ENCODE measurements at regions not wholly inside any gene's neighbourhood (a gene's known extent, or its start where the extent isn't known, plus 50 kb on each side); places are given as distances from the start of the nearest gene placed in this dataset.

GRCh38 chr2:147125145-147125544, 719.7 kb upstream of the ACVR2A start:
- DNase-seq (ENCODE audit: low read depth): no peak

DNA sequence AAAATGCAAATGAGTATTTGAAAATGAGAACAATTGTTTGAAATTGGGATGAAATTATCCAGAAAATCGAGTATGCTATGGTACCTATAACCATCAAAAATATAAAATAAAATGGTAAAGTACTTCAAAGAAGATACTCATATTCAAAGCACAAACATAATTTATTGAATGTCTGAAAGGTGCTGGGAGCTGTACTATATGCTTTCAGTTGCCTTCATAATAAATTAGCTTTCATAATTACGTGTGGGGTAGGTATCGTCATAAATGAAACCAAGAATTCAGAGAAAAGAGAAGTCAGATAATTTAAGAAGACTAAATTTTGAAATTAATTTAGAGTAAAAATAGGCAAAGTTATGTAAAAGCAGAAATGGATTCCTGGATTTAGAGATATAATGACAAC, 721.9 kb upstream of the ACVR2A start:
- no peak for DNase-seq (ENCODE audit: low read depth)

- DNase-seq (ENCODE audit: low read depth): no peak
Measured at GRCh38 chr2:147110962-147111361, 733.9 kb upstream of the ACVR2A start.

- no peak for DNase-seq (ENCODE audit: low read depth)
Measured at GRCh38 chr2:147110317-147110716, 734.5 kb upstream of the ACVR2A start.

- no peak for DNase-seq (ENCODE audit: low read depth)
Measured at GRCh38 chr2:147109291-147109690, 735.5 kb upstream of the ACVR2A start.

DNA sequence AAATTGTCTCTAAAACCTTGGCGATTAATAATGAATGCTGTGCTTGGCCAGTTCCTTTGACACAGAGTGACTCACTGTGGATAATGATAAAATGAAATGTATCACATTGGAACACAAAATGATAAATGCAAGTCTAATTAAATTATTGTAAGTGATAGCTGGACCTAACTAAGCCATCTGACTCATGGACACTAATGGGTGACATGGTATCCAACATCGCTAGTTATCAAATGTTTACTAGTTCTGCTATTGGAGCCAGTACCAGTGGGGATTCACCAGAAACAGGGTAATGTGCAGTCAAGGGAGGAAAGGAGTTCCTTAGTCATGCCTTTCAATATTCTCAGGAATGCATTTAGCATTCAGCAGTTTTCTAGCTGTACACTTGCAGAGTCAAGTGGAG, 736.3 kb upstream of the ACVR2A start:
- DNase-seq (ENCODE audit: low read depth): no peak

- no peak for DNase-seq (ENCODE audit: low read depth)
Measured at GRCh38 chr2:147101941-147102790, 742.7 kb upstream of the ACVR2A start.

- no peak for DNase-seq (ENCODE audit: low read depth)
Measured at GRCh38 chr2:147100406-147101035, 744.3 kb upstream of the ACVR2A start.

DNA sequence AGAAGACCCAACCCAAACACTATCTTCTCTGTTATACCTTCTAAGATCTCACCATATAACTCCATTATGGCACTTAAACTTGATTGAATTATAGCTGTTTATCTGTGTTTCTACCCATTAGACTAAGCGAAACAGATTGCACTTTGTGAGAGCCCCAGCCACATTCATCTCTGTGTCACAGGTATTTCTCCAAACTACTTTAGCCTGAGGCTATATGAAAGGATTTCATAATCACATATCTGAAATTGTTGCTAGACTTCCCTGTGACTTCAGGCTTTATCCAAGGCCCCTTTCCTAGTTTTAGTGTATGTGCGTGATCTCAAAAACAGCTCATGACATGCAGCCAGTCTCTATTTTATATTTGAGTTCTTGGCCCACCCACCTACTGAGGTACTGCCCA, 745.0 kb upstream of the ACVR2A start:
- DNase-seq (ENCODE audit: low read depth): no peak

DNA sequence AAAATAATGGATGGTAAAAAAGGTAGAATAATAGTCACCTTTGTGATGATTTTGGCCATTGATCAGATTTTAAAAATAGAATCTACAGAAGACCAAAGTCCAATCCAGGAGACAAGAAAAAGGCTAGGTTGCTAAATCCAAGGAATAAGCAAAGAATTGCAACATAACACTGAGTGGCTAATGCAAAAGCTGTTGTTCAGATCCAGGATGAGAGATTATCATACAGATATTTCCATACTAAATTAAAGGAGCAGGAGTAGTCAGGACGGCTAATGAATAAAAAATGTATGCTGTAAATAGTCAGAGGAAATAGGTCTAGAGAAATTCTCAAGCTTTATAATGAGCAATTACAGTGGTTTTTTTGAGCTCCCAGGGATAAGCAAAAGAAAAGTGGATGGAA, 745.9 kb upstream of the ACVR2A start:
- DNase-seq (ENCODE audit: low read depth): no peak

DNA sequence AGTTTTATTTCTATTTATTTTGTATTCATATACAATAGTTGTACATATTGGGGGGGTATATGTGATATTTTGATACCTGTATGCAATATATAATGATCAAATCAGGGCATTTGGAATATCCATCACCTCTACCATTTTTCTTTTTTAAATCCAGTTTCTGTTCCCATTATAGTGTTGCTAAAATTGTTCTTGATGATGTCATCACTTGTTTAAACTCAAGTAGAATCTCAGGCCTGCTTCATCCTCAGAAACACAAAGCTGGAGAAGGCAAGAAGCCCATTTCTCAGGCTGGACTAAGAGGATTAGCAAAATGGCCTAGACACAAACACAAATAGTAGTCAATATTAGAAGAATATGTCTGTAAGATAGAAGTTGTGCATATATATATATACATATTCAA, 747.1 kb upstream of the ACVR2A start:
- DNase-seq (ENCODE audit: low read depth): no peak

DNA sequence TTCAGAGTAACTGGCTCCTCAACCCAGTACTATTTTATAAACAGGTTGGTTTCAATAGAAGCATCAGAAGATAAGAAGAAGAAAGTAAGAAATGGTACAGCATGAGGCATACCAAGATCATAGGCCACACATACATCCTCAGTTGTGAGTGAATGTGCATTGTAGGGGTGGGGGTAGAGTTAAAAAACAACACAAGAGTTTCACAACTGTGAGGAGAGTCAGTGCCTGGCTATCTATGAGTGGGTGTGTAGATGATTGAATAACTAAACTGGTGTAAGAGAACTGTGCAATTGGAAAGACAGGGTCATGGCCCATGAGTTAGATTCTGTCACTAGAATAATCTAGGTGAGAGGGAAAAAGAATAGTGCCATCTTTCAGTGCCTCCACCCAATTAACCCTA, 748.2 kb upstream of the ACVR2A start:
- no peak for DNase-seq (ENCODE audit: low read depth)

- no peak for DNase-seq (ENCODE audit: low read depth)
Measured at GRCh38 chr2:147095376-147095775, 749.5 kb upstream of the ACVR2A start.

DNA sequence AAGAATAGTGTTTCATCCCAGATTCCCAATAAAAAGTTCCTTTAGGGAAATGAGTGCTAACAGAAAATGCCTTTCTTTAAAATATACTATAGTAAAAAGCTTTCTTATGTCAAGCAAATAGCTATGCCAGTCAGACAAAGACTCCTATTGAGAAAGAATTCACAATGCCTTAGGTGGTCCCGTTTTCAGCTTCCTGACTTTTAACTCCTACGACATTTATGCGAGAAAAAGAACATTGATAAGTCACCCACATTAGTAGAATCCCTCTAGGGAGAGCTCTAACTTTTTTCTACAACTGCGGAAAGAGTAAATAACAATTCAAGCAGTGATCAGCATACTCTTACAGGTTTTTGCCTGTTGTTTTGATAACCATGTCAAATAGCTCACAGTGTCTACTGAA, 750.8 kb upstream of the ACVR2A start:
- no peak for DNase-seq (ENCODE audit: low read depth)

GRCh38 chr2:147092266-147092665, 752.6 kb upstream of the ACVR2A start:
- DNase-seq (ENCODE audit: low read depth): no peak

DNA sequence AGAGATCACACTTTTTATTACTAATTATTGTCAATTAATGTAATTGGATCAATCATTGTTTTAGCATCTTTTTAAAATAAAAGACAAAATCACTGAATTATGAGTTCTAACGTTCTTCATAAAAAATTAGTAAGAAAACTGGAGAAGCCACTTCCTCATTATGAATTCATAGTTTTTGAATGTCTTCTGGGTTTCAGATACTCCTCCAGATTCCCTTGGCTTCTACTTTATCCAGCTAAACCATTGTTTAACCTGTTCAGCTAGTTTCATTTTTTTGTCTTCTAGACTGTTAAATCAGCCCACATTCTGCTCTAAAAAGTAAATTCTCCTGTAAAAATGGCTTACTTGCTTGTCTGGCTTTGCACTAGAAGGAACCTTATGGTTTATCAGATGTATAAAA, 753.4 kb upstream of the ACVR2A start:
- no peak for DNase-seq (ENCODE audit: low read depth)

- no peak for DNase-seq (ENCODE audit: low read depth)
Measured at GRCh38 chr2:147088871-147089270, 756.0 kb upstream of the ACVR2A start.

GRCh38 chr2:147086715-147087114, 758.1 kb upstream of the ACVR2A start:
- DNase-seq (ENCODE audit: low read depth): no peak

DNA sequence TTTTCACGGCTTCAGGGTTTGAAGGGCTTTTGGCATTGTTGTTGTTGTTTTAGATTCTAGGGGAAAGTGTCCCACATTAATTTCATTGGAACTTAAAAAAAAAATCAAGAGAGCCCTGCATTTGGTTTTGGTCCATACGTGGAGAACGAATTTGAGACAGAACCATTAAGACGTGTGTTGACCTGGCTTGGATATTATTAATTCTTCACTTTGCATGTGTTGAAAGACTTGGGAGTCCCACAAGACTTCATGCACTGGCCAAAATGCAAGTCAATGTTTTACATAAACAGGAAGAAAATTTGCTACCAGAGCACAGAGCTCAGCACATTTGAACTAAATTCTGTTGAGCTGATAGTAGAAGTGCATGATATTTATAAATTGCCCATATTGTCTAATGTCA, 761.2 kb upstream of the ACVR2A start:
- no peak for DNase-seq (ENCODE audit: low read depth)

GRCh38 chr2:147082850-147083522, 761.8 kb upstream of the ACVR2A start:
- peak; percentile 21 for DNase-seq (ENCODE audit: low read depth)

GRCh38 chr2:147081831-147082230, 763.0 kb upstream of the ACVR2A start:
- DNase-seq (ENCODE audit: low read depth): no peak

GRCh38 chr2:147076634-147077033, 768.2 kb upstream of the ACVR2A start:
- no peak for DNase-seq (ENCODE audit: low read depth)

- DNase-seq (ENCODE audit: low read depth): no peak
Measured at GRCh38 chr2:147068071-147068470, 776.8 kb upstream of the ACVR2A start.
